HCT116 (cell line): ENCODE measurements at regions not wholly inside any gene's neighbourhood (a gene's known extent, or its start where the extent isn't known, plus 50 kb on each side); places are given as distances from the start of the nearest gene placed in this dataset.

ENCODE experiments used
- ATAC-seq: fragments of 200-7000 bp; cut with Tn5 transposase; 2 replicates; pipeline ENCODE4 v1.9.1; 2020; ENCODE audit warnings: mild to moderate bottlenecking, moderate library complexity
- BruUV-seq: library from RNA; stranded (reverse); fragments of 400-500 nt; replicated peaks from 2 replicates; lab custom pipeline; 2021; lab: Mats Ljungman, UMichigan
- CTCF ChIA-PET: fragments of 300-600 bp; sonication (Branson Sonifier 250); formaldehyde crosslinking; loops from one replicate; lab custom pipeline; 2021; ENCODE audit warnings: antibody characterized with exemption; lab: Charles Lee
- POLR2A ChIA-PET: fragments of 300-600, 350-600 bp; sonication (Branson Sonifier 250); formaldehyde crosslinking; loops from one replicate; lab custom pipeline; 2021; ENCODE audit warnings: antibody characterized with exemption; lab: Charles Lee
- RAD21 ChIA-PET, 2 experiments: fragments of 300-600 bp; sonication (Branson Sonifier 250); formaldehyde crosslinking; loops; one replicate each; lab custom pipeline; 2023; ENCODE audit warnings: low total read pairs in 2 of 2; ENCODE audit not compliant: uncharacterized antibody in 2 of 2, unreplicated experiment in 2 of 2, low non-redundant PET in 1 of 2; lab: Charles Lee
- DNase-seq: peaks from one replicate; pipeline ENCODE4 v3.0.0-alpha.2; 2010; ENCODE audit warnings: low read depth, low spot score
- H2AFZ ChIP-seq: fragments of 200-600 bp; shearing (Covaris generic), sonication (generic); 2 replicates; pipeline ENCODE4 v1.6.1; 2017; ENCODE audit warnings: low read depth, mixed run types, mixed read lengths, antibody characterized with exemption, low read length; ENCODE audit not compliant: poor library complexity, severe bottlenecking
- H3K27ac ChIP-seq: 2 replicates; pipeline ENCODE4 v1.5.1; 2012; ENCODE audit warnings: low read depth, low read length
- H3K27me3 ChIP-seq: fragments of 200-600 bp; sonication (generic); 2 replicates; pipeline ENCODE4 v1.6.1; 2016; ENCODE audit warnings: mixed run types, low read length, mixed read lengths; ENCODE audit not compliant: insufficient read depth
- H3K36me3 ChIP-seq, 2 experiments: fragments of 200-500 bp in 1 of 2; fragments of 200-600 bp in 1 of 2; sonication (Bioruptor generic) in 1 of 2; sonication (generic) in 1 of 2; 2 replicates each; pipeline versions ENCODE4 v1.5.1 to v1.6.1; 2014 to 2016; ENCODE audit warnings: low read length in 2 of 2, inconsistent platforms in 1 of 2, mixed read lengths in 1 of 2, mixed run types in 1 of 2; ENCODE audit not compliant: insufficient read depth in 2 of 2, control insufficient read depth in 1 of 2
- H3K4me1 ChIP-seq, 2 experiments: fragments of 200-600 bp in 1 of 2; sonication (generic) in 1 of 2; 2 replicates each; pipeline versions ENCODE4 v1.5.1 to v1.6.1; 2012 to 2017; ENCODE audit warnings: low read length in 2 of 2, inconsistent platforms in 1 of 2, mild to moderate bottlenecking in 1 of 2, mixed read lengths in 1 of 2, mixed run types in 1 of 2, moderate library complexity in 1 of 2; ENCODE audit not compliant: insufficient read depth in 2 of 2, control insufficient read depth in 1 of 2
- H3K4me2 ChIP-seq: fragments of 200-600 bp; sonication (generic); 2 replicates; pipeline ENCODE4 v1.6.1; 2017; ENCODE audit warnings: mixed run types, low read length, mixed read lengths
- H3K4me3 ChIP-seq, 2 experiments: fragments of 200-600 bp in 1 of 2; sonication (generic) in 1 of 2; replicated peaks in 1 of 2; 2 replicates each; pipeline ENCODE4 v1.5.1; 2011 to 2016; ENCODE audit warnings: low read length in 2 of 2, control low read depth in 1 of 2, low read depth in 1 of 2, mild to moderate bottlenecking in 1 of 2, mixed read lengths in 1 of 2, mixed run types in 1 of 2
- H3K79me2 ChIP-seq: fragments of 200-600 bp; sonication (generic); 2 replicates; pipeline ENCODE4 v1.6.1; 2017; ENCODE audit warnings: mild to moderate bottlenecking, mixed run types, low read length, moderate library complexity, mixed read lengths; ENCODE audit not compliant: insufficient read depth
- H3K9ac ChIP-seq: fragments of 200-600 bp; sonication (generic); 2 replicates; pipeline ENCODE4 v1.6.1; 2016; ENCODE audit warnings: low read length, mixed read lengths
- H3K9me2 ChIP-seq: fragments of 200-600 bp; sonication (generic), shearing (Covaris generic); 2 replicates; pipeline ENCODE4 v1.6.1; 2017; ENCODE audit warnings: mixed run types, mild to moderate bottlenecking, moderate library complexity; ENCODE audit not compliant: insufficient read depth
- H3K9me3 ChIP-seq, 2 experiments: fragments of 200-500 bp in 1 of 2; fragments of 200-600 bp in 1 of 2; sonication (Bioruptor generic) in 1 of 2; sonication (generic) in 1 of 2; 2 replicates each; pipeline ENCODE4 v1.6.1; 2014 to 2017; ENCODE audit warnings: low read length in 2 of 2, mixed read lengths in 2 of 2, inconsistent platforms in 1 of 2, low read depth in 1 of 2, mild to moderate bottlenecking in 1 of 2, mixed run types in 1 of 2, moderate library complexity in 1 of 2; ENCODE audit not compliant: control insufficient read depth in 1 of 2, insufficient read depth in 1 of 2
- H4K20me1 ChIP-seq: fragments of 200-600 bp; sonication (generic), shearing (Covaris generic); 2 replicates; pipeline ENCODE4 v1.6.1; 2017; ENCODE audit warnings: mixed run types, mild to moderate bottlenecking, moderate library complexity; ENCODE audit not compliant: insufficient read depth
- CEBPB ChIP-seq: IDR thresholded peaks from 2 replicates; pipeline ENCODE4 v1.6.1; 2012; ENCODE audit warnings: low read depth
- EZH2 ChIP-seq: fragments of 200-600 bp; sonication (generic); IDR thresholded peaks from 2 replicates; pipeline ENCODE4 v1.6.1; 2017; ENCODE audit warnings: antibody characterized with exemption, mixed run types
- EZH2phosphoT487 ChIP-seq: fragments of 200-600 bp; IDR thresholded peaks from 2 replicates; pipeline ENCODE4 v1.6.1; 2018; ENCODE audit warnings: antibody characterized with exemption, borderline replicate concordance
- FOSL1 ChIP-seq: IDR thresholded peaks from 2 replicates; pipeline ENCODE4 v1.6.1; 2012; ENCODE audit warnings: low read depth
- RAD21 ChIP-seq: IDR thresholded peaks from 2 replicates; pipeline ENCODE4 v1.6.1; 2012; ENCODE audit warnings: low read depth, mild to moderate bottlenecking
- REST ChIP-seq: IDR thresholded peaks from 2 replicates; pipeline ENCODE4 v1.6.1; 2012; ENCODE audit warnings: low read depth
- SP1 ChIP-seq: IDR thresholded peaks from 2 replicates; pipeline ENCODE4 v1.6.1; 2012; ENCODE audit warnings: low read depth
- SRF ChIP-seq: IDR thresholded peaks from 2 replicates; pipeline ENCODE4 v1.6.1; 2012; ENCODE audit warnings: low read depth
- TCF7L2 ChIP-seq: IDR thresholded peaks from 2 replicates; pipeline ENCODE4 v1.7.0; 2011; ENCODE audit warnings: borderline replicate concordance, inconsistent platforms; ENCODE audit not compliant: insufficient read depth, insufficient read length; ENCODE audit errors: extremely low read depth
- YY1 ChIP-seq: IDR thresholded peaks from 2 replicates; pipeline ENCODE4 v1.6.1; 2011; ENCODE audit warnings: low read length, low read depth, moderate library complexity, mild to moderate bottlenecking; ENCODE audit not compliant: insufficient replicate concordance; ENCODE audit errors: extremely low read depth
- ZFX ChIP-seq: fragments of 450-650 bp; IDR thresholded peaks from 2 replicates; pipeline ENCODE4 v1.6.1; 2017
- intact Hi-C: fragments of 100-400 bp; cut with micrococcal nuclease; formaldehyde crosslinking; loops from 2 replicates; pipeline ENCODE4 v1.10.0; 2022

DNA sequence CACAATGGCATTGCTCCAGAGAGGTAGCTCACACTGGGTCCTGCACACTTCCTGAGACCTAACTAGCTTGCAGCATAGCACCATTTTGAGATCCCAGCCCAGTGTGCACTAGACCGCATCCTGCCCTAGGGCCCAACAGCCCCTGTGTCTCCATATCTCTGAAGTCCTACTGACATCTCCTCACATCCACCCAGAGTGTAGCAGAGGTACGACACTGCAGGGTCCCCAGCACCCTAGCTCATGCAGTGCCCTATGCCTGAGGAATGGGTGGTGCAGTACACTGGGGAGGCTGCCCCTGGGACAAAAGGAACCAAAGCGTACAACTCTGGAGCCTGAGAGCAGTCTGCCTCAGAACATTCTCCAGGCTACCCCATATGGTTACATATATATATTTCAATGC is 111.4 kb upstream of the DEPDC1 start:
- POLR2A ChIA-PET = no interaction called here
- Histone ChIP-seq H3K27me3 (no peaks in the 10 kb centered on the region), H3K36me3 (no peaks in the 10 kb centered on the region), H3K4me1 (no peaks in the 10 kb centered on the region), H3K4me2 (no peak overlapping the region), H3K9me3 (no peaks in the 10 kb centered on the region), H3K9me2 (no peaks in the 10 kb centered on the region), H2AFZ (no peak overlapping the region), H3K79me2 (no peaks in the 10 kb centered on the region), H4K20me1 (no peaks in the 10 kb centered on the region), H3K27ac (no peak overlapping the region), H3K9ac (no peak overlapping the region), H3K4me3 (no peak overlapping the region)
- DNase-seq (no peak), ATAC-seq (no peak)
- RAD21 ChIA-PET = no interaction called here
- TF ChIP-seq EZH2phosphoT487 (no peak), ZFX (no peak), TCF7L2 (no peak), CEBPB (no peak), REST (no peak), FOSL1 (no peak), SP1 (no peak), RAD21 (no peak), SRF (no peak), YY1 (no peak), EZH2 (no peak)
- intact Hi-C loops = no loop called here
- no TSS peak for BruUV-seq
- CTCF ChIA-PET = no interaction called here
